ENCODE measurements at regions not wholly inside any gene's neighbourhood (a gene's known extent, or its start where the extent isn't known, plus 50 kb on each side); places are given as distances from the start of the nearest gene placed in this dataset.
A peak's percentile ranks its signal among the peaks of the same experiment; 100 is the strongest.

GRCh38 chr17:77353684-77354419 lies 213.1 kb downstream of the SEC14L1 start:
- DNase-seq (ENCODE audit: low spot score) = no peak
- TF ChIP-seq CTCF (IDR thresholded peaks at IDR 0.05; ENCODE audit: poor library complexity, severe bottlenecking) = no peak
- Histone ChIP-seq H3K27me3 (ENCODE audit: insufficient read depth, poor library complexity, severe bottlenecking) (no peaks in the 10 kb centered on the region), H3K9me3 (ENCODE audit: severe bottlenecking) (no peaks in the 10 kb centered on the region), H3K4me1 (ENCODE audit: insufficient read depth, poor library complexity, severe bottlenecking) (peaks cover 17% of the 10 kb centered on the region), H3K27ac (ENCODE audit: poor library complexity, severe bottlenecking) (peak overlapping the region; percentile 75), H3K4me3 (ENCODE audit: severe bottlenecking) (no peak overlapping the region), H3K36me3 (ENCODE audit: low read depth) (peaks cover 28% of the 10 kb centered on the region)
- ATAC-seq (ENCODE audit: low read depth) = no peak

GRCh38 chr17:77354420-77354669 lies 213.6 kb downstream of the SEC14L1 start:
- Histone ChIP-seq H3K9me3 (ENCODE audit: severe bottlenecking) (no peaks in the 10 kb centered on the region), H3K36me3 (ENCODE audit: low read depth) (peaks cover 31% of the 10 kb centered on the region), H3K4me3 (ENCODE audit: severe bottlenecking) (no peak overlapping the region), H3K4me1 (ENCODE audit: insufficient read depth, poor library complexity, severe bottlenecking) (peaks cover 17% of the 10 kb centered on the region), H3K27ac (ENCODE audit: poor library complexity, severe bottlenecking) (peak overlapping the region; percentile 75), H3K27me3 (ENCODE audit: insufficient read depth, poor library complexity, severe bottlenecking) (no peaks in the 10 kb centered on the region)
- TF ChIP-seq CTCF (IDR thresholded peaks at IDR 0.05; ENCODE audit: poor library complexity, severe bottlenecking) = no peak
- no peak; the same call in 2 of the 3 replicates for ATAC-seq (ENCODE audit: low read depth)
- no peak for DNase-seq (ENCODE audit: low spot score)

- H3K4me1 ChIP-seq (ENCODE audit: insufficient read depth, poor library complexity, severe bottlenecking) = peaks cover 17% of the 10 kb centered on the region
- no peak for TF ChIP-seq CTCF (IDR thresholded peaks at IDR 0.05; ENCODE audit: poor library complexity, severe bottlenecking)
- no peak for DNase-seq (ENCODE audit: low spot score)
- H3K36me3 ChIP-seq (ENCODE audit: low read depth) = peaks cover 30% of the 10 kb centered on the region
- H3K9me3 ChIP-seq (ENCODE audit: severe bottlenecking) = no peaks in the 10 kb centered on the region
- peak; percentile 55 for ATAC-seq (ENCODE audit: low read depth)
- no peak overlapping the region for H3K4me3 ChIP-seq (ENCODE audit: severe bottlenecking)
- peak overlapping the region; percentile 75 for H3K27ac ChIP-seq (ENCODE audit: poor library complexity, severe bottlenecking)
- H3K27me3 ChIP-seq (ENCODE audit: insufficient read depth, poor library complexity, severe bottlenecking) = no peaks in the 10 kb centered on the region
Observed at GRCh38 chr17:77354670-77355455, 214.1 kb downstream of the SEC14L1 start.

- H3K9me3 ChIP-seq (ENCODE audit: severe bottlenecking) = no peaks in the 10 kb centered on the region
- H3K36me3 ChIP-seq (ENCODE audit: low read depth) = peaks cover 24% of the 10 kb centered on the region
- peaks cover 17% of the 10 kb centered on the region for H3K4me1 ChIP-seq (ENCODE audit: insufficient read depth, poor library complexity, severe bottlenecking)
- ATAC-seq (ENCODE audit: low read depth) (peak; percentile 51), DNase-seq (ENCODE audit: low spot score) (no peak)
- H3K27ac ChIP-seq (ENCODE audit: poor library complexity, severe bottlenecking) = peak overlapping the region; percentile 75
- no peak overlapping the region for H3K4me3 ChIP-seq (ENCODE audit: severe bottlenecking)
- TF ChIP-seq CTCF (IDR thresholded peaks at IDR 0.05; ENCODE audit: poor library complexity, severe bottlenecking) = no peak
- no peaks in the 10 kb centered on the region for H3K27me3 ChIP-seq (ENCODE audit: insufficient read depth, poor library complexity, severe bottlenecking)
Observed at GRCh38 chr17:77356109-77356689, 215.4 kb downstream of the SEC14L1 start.

Data from RWPE2 (cell line).